Tibial artery (tissue), 4 donors: ENCODE measurements at regions not wholly inside any gene's neighbourhood (a gene's known extent, or its start where the extent isn't known, plus 50 kb on each side); places are given as distances from the start of the nearest gene placed in this dataset.

Source experiments
- DNase-seq, 2 donors: peaks; one replicate each; pipeline ENCODE4 v3.0.0-alpha.2; 2019
- H3K27ac ChIP-seq, 2 donors: fragments of 200-600 bp; sonication (generic) in 1 of 2; 1 replicate in 1 of 2; 2 replicates in 1 of 2; pipeline ENCODE4 v1.5.1; 2018 to 2019; ENCODE audit warnings: mild to moderate bottlenecking in 1 of 2
- H3K27me3 ChIP-seq, 2 donors: fragments of 200-600 bp; sonication (generic) in 1 of 2; one replicate each; pipeline versions ENCODE4 v1.5.1 to v1.6.0; 2016 to 2019
- H3K36me3 ChIP-seq, 3 donors: fragments of 200-600 bp; sonication (generic) in 2 of 3; one replicate each; pipeline ENCODE4 v1.5.1; 2016 to 2019; ENCODE audit warnings: mild to moderate bottlenecking in 2 of 3
- H3K4me1 ChIP-seq, 4 donors: fragments of 200-600 bp; sonication (generic) in 2 of 4; 1 replicate in 3 of 4; 2 replicates in 1 of 4; pipeline ENCODE4 v1.5.1; 2016 to 2019
- H3K4me3 ChIP-seq, 2 donors: fragments of 200-600 bp; sonication (generic) in 1 of 2; 1 replicate in 1 of 2; 2 replicates in 1 of 2; pipeline ENCODE4 v1.5.1; 2018 to 2019; ENCODE audit warnings: mild to moderate bottlenecking in 2 of 2
- H3K9me3 ChIP-seq, 3 donors: fragments of 200-600 bp; sonication (generic) in 1 of 3; one replicate each; pipeline ENCODE4 v1.5.1; 2016 to 2019
- intact Hi-C: fragments of 100-400 bp; cut with DNase I; formaldehyde crosslinking; loops from one replicate; pipeline ENCODE4 v1.15.0; 2023; ENCODE audit warnings: low total_unique reads
- TF ChIP-seq, protein P1 (sequence below), 2 experiments: fragments of 200-600 bp in 1 of 2; fragments of 450-650 bp in 1 of 2; IDR thresholded peaks; one replicate each; pipeline ENCODE4 v1.5.1; 2017 to 2019; ENCODE audit warnings: antibody characterized with exemption in 2 of 2, mild to moderate bottlenecking in 1 of 2, moderate library complexity in 1 of 2

DNA sequence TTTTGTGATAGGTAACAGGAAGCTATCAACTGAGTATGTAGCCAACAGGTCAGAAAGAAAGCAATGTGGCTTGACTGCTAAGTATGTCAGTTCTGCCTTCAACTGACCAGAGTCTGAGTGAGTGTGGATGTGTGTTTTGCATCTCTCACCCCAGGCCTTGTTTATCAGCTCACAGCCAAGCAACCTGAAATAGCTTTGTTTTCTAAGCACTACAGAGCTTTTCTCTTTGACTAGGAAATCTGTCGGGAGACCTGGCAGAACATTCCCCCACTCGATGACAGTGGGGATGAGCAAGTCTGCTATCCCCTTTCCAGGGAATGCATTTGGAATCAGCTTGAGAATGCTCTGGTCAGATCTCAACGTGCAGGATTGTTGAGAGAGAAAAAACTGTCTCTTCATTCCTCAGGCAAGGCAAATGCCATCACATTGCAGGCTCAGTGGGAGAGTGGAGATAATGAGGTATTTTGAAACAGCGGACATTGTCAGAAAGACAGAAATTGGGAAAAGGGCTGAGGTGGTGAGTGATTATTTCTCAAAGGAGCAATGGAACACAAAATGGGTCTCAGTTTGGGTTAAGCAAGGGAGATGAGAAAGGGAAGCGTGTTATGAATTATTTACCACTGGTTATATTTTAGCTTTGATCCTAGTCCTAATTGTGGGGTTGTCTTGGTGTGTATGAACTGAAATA lies 233.8 kb upstream of the PIK3C3 start:
- H3K4me1 ChIP-seq: no peaks in the 10 kb centered on the region
- DNase-seq: no peak
- H3K27ac ChIP-seq: no peak overlapping the region
- H3K9me3 ChIP-seq: no peaks in the 10 kb centered on the region
- intact Hi-C loops: no loop called here
- no peaks in the 10 kb centered on the region for H3K36me3 ChIP-seq
- H3K4me3 ChIP-seq: no peak overlapping the region
- TF ChIP-seq, protein P1, sequence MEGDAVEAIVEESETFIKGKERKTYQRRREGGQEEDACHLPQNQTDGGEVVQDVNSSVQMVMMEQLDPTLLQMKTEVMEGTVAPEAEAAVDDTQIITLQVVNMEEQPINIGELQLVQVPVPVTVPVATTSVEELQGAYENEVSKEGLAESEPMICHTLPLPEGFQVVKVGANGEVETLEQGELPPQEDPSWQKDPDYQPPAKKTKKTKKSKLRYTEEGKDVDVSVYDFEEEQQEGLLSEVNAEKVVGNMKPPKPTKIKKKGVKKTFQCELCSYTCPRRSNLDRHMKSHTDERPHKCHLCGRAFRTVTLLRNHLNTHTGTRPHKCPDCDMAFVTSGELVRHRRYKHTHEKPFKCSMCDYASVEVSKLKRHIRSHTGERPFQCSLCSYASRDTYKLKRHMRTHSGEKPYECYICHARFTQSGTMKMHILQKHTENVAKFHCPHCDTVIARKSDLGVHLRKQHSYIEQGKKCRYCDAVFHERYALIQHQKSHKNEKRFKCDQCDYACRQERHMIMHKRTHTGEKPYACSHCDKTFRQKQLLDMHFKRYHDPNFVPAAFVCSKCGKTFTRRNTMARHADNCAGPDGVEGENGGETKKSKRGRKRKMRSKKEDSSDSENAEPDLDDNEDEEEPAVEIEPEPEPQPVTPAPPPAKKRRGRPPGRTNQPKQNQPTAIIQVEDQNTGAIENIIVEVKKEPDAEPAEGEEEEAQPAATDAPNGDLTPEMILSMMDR (IDR thresholded peaks at IDR 0.05): no peak
- no peaks in the 10 kb centered on the region for H3K27me3 ChIP-seq

DNA sequence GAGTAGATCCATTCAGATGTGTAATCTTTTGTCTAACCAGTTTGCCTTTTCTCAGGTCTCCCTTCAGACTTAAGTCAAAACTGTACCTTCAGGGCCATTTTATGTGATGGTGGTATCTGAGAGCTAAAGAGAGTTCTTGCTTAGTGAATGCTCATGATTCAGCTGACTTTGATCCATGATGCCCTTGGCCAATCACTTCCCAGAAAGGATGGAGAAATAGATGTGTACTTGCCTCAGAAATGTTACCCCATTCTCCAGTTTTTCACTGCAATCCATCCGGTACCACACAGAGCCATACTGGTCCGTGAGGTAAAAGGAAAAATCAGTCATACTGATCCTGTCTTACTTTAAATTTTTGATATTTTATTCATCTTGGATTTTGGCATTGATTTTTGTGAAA lies 234.8 kb upstream of the PIK3C3 start:
- Histone ChIP-seq H3K27ac (no peak overlapping the region), H3K4me3 (no peak overlapping the region), H3K9me3 (no peaks in the 10 kb centered on the region), H3K36me3 (no peaks in the 10 kb centered on the region), H3K27me3 (no peaks in the 10 kb centered on the region), H3K4me1 (no peaks in the 10 kb centered on the region)
- TF ChIP-seq, protein P1 (IDR thresholded peaks at IDR 0.05): no peak
- intact Hi-C loops: no loop called here
- DNase-seq: no peak

DNA sequence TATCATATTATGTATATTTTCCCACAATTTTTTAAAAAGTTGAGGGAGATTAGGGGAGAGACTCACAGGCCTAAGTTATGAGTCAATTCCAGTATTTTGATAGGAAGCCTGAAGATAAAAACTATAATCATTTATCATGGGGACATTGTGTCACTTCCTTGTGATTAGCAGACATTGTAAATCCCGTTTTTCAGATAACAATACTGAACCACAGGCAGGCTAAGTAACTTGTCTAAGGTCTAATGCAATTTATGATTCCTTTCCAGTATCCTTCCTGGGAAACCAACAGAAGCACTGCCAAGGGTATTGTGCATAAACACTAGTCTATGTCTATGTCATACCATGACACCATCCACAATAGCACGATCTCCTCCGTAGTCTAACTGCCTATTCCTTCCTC lies 235.2 kb upstream of the PIK3C3 start:
- TF ChIP-seq, protein P1 (IDR thresholded peaks at IDR 0.05): no peak
- H3K27me3 ChIP-seq: no peaks in the 10 kb centered on the region
- DNase-seq: no peak
- H3K4me1 ChIP-seq: no peaks in the 10 kb centered on the region
- H3K9me3 ChIP-seq: no peaks in the 10 kb centered on the region
- no peak overlapping the region for H3K4me3 ChIP-seq
- no peak overlapping the region for H3K27ac ChIP-seq
- intact Hi-C loops: no loop called here
- no peaks in the 10 kb centered on the region for H3K36me3 ChIP-seq

DNA sequence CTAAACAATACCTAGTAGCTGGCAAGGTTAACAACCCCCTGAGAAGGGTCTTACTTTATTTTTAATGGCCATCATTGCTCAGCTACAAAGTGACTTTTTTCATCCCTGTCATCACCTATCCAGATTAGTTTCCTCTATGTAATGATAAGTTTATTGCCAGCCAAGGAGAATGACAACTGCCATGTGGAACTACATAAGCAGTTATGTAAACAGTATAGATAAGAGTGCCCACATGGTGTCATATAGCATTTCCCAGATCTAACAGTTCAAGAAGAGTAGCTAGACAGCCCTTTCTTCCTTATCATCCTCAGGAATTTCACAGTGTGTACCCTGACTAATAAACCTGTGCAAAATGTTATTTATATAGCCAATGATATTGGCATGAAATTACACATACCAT lies 240.2 kb upstream of the PIK3C3 start:
- Histone ChIP-seq H3K36me3 (no peaks in the 10 kb centered on the region), H3K9me3 (no peaks in the 10 kb centered on the region), H3K4me3 (no peak overlapping the region), H3K27me3 (no peaks in the 10 kb centered on the region), H3K27ac (no peak overlapping the region), H3K4me1 (no peaks in the 10 kb centered on the region)
- TF ChIP-seq, protein P1 (IDR thresholded peaks at IDR 0.05): no peak
- DNase-seq: no peak
- intact Hi-C loops: no loop called here

DNA sequence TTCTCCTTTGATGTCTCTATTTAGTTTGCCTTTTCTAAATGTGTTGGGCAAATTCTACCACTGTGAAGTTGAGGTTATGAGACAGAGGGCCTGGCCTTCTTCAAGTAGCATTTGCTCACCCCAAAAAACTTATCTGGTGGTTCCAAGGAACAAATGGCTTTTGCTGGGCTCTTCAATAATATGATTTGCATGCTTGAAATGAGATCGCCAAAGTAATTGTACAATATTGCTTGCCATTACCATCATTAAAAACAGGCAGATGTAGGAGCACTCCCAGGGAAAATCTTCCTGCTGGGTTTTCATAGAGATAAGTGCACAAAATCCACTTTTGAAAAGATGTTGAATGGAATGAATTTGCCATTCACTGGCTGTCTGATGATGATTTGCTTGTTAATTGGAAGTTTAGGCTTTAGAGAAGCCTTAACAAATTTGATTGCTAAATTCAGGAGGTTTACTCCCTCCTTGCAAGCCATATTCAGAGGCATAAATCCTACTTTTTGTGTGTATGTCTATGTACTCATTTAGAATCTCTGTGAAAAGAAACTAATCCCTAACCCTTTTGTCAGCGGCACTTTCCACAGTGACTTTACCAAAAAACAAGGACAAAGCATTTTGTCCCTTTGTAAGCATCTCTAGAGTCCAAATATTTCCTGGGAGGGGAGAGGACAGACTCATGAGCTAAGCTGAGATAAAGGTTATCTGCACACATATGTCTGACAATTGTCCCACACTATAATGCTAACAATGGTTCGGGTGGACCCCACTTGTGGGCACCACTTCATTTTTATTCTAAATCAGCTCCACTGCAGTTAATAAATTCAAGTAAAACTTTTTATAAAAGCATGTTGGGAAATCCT lies 240.8 kb upstream of the PIK3C3 start:
- no peaks in the 10 kb centered on the region for H3K4me1 ChIP-seq
- no peak overlapping the region for H3K27ac ChIP-seq
- H3K4me3 ChIP-seq: no peak overlapping the region
- no peaks in the 10 kb centered on the region for H3K27me3 ChIP-seq
- H3K9me3 ChIP-seq: no peaks in the 10 kb centered on the region
- DNase-seq: no peak
- H3K36me3 ChIP-seq: no peaks in the 10 kb centered on the region
- intact Hi-C loops: no loop called here
- TF ChIP-seq, protein P1 (IDR thresholded peaks at IDR 0.05): no peak
